NCI-H146 treated with DMSO at 0.1 percent for 48 hours (cell line): ENCODE measurements at regions not wholly inside any gene's neighbourhood (a gene's known extent, or its start where the extent isn't known, plus 50 kb on each side); places are given as distances from the start of the nearest gene placed in this dataset.
"Not testable (repeated sequence)": the region's sequence is repeated elsewhere in the genome, so short reads cannot be mapped to it uniquely, and the experiment has no call there.

Source experiments
- DNase-seq: peaks from one replicate; lab custom pipeline; 2025; ENCODE audit not compliant: unreplicated experiment; lab: John Stamatoyannopoulos, UW

DNA sequence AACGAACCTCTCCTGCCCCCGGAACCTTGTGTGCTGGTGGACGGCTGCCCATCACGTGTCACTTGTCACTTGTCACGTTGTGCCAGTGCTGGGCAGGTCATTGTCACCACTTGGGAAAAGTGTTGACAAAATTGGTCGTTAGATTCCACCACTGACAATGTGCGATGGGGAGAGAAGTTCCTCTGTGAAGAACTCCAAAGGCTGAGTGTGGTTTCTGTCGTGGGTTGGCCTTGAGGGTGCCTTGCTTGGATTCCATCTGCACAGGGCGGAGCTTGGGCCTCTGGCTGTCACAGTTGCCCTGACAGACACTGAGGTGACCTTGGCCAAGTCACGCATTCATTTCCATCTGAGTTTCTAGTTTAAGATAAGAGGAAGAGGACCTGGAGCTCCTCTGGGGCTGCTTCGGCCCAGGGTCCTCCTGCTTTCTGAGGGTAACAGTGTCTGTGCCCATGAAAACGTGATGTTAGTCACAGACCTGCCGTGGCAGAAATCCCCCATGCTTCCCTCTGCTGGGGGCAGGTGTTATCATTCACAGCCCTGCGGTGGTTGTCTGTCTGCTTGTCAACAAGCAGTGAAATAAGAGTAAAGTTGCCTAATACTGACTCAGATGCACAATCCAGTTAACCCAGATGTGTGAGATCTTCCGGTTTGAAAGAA, 133.6 kb downstream of the LAT start:
- not testable (repeated sequence) for DNase-seq

DNA sequence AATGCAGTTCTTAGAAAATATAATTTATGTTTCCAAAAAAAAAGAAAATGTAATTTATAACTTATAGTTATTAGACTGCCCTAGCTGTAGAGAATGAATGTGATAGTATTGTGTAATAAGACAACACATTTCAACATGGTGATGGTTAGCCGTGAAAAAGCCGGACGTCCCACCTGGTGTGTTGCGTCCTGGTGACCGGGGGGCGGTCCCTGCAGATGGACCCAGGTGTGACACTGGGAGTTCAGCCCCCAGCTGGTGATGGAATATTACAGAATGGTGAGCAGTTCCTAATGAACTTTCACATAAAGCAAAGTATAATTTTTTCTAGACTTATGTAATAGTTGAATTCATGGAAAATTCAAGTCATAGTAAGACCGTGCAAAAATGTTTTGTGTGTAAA, 132.8 kb downstream of the LAT start:
- DNase-seq, result no peak

DNA sequence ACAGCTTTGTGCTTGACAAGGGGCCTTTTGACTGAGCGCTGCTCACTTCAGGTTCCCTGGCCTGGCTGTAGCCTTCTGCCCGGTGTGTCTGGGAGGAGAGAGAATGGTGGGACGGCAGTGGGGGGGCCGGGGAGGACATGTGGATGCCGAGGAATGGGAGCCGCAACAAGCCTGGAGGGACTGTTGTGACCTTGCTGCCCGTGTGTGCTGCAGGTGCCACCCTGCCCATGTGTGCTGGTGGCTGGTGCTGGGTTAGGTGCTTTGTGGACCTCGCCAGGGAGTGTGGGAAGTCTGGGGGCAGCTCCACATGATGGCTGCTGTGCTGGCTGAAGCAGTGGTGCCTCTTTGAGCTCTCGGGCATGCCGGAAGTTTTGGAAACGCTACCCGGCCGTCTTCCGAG, 132.1 kb downstream of the LAT start:
- no peak for DNase-seq

DNA sequence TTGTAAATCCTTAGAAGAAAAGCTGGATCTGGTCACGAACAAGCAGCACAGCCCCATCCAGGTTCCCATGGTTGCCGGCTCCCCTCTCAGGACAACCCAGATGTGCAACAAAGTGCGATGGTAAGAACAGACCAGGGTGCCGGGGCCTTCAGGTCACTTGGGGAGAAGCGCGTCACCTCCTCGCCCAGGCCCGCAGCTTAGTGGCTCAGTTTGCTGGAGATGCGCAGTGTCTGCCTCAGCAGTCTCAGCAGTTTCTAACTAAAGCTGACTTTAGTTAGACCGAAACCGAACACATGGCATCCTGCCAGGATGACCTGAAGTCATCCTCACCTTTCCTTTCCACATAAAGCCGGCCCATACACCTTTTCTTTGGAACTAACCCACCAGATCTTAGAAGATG, 131.4 kb downstream of the LAT start:
- not testable (repeated sequence) for DNase-seq

DNA sequence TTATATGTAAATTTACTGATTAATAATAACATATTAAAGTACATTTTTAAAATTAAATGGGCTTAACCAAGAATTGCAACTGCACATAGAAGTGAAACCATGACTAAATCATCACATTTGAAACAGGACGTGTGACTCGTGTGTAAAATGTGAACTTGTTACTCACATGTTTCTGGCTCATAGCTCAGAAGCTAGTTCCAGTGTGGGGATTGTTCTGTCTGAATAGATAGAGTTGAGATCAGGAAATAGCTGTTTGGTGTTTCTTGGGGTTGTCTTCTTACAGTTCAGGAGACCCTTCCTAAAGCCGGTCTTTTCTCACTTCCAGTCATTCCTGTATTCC, 130.9 kb downstream of the LAT start:
- not testable (repeated sequence) for DNase-seq

DNA sequence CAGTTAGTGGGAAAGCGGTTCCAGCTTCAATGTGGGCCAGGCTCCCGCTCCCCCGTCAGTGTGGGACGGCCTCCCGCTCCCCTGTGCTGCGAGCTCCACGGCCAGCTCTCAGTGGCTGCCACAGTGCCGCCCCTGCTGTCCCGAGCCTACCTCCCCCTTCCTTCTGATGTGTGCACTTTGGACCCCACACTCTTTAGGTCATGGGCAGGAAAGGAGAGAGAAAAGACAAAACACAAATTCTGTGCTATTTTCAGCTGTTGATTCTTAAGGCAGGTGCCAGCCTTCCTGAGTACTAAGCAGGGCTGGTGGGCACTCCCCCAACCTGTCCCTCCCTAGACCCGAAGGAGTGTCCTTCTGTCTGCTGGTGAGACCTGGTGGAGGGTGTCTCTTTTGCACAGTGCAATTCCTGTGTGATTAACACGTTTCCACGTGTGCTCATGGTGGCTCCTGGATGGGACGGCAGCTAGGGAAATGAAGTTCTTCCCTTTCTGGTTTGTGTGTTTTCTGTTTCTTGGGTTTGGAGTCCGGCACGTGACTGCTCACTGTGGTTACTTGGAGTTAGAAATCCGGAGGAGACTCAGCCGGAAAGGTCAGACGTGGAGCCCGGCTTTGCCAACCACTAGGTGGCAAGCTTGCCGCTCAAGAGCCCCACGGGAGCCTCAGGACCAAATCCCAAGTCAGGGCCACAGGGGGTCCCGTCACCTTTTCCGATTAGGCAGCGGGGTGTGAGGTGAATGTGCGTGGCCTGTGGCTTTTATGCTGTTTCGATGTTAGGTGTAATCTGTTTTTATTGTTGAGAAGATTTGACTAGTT, 130.3 kb downstream of the LAT start:
- DNase-seq, result not testable (repeated sequence)

DNA sequence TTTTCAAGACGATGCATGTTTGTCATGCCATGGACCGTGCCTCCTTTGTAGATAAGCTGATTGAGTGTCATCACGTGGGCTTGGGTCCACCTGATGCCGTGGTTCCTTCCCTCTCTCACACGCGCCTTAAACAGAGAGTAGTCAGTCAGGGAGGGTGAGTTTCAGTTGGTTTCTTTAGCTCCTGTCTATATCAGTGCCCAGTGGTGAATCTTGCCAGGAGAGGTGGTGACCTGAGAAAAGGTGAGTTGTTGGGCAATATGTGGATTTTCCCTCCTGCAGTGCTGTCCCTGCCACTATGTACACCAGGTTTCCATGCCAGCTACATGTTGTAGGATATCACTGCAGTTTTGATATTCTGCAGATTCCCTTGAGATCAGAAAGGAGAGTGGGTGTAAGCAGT, 129.7 kb downstream of the LAT start:
- no peak for DNase-seq

DNA sequence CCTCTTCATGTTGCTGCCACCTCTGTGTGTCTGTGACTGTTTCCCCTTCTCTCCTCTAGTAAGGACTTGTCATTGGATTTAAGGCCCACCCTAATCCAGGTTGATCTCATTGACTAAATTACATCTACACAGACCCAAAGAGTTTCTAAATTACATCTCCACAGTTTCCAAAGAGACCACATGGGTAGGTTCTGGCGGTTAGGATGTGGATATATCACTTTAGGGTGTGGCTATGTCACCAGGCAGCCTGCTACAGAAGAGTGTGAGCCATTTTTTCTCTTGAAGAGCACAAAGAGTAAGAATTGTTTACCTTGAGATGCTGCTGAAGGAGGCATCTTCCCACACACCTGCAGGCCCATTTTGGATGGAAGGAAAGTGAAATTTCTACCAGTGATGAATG, 128.6 kb downstream of the LAT start:
- not testable (repeated sequence) for DNase-seq

DNA sequence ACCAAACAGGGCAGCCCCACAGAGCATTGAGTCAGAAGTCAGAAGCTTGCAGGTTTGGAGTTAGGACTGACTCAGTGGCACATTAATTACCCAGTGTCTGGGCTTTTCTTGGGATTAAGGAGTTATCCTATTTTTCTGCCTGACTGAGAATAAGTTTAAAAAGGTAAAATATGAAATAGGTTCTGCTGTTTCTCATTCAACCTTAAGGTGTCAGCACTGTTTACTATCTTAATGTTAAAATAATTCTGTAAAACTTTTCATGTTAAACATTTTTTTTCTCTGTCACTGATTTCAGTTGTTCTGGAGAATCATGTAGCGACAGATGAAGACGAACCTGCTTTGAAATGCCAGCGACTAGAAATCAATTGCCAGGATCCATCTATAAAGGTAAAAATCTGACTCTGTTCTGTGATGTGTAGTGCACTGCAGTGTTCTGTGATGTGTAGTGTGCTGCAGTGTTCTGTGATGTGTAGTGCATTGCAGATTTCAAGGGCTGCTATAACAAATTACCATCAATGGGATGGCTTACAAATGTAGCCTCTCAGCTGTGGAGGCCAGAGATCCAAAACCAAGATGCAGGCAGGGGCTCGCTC, 128.0 kb downstream of the LAT start:
- DNase-seq, result no peak

DNA sequence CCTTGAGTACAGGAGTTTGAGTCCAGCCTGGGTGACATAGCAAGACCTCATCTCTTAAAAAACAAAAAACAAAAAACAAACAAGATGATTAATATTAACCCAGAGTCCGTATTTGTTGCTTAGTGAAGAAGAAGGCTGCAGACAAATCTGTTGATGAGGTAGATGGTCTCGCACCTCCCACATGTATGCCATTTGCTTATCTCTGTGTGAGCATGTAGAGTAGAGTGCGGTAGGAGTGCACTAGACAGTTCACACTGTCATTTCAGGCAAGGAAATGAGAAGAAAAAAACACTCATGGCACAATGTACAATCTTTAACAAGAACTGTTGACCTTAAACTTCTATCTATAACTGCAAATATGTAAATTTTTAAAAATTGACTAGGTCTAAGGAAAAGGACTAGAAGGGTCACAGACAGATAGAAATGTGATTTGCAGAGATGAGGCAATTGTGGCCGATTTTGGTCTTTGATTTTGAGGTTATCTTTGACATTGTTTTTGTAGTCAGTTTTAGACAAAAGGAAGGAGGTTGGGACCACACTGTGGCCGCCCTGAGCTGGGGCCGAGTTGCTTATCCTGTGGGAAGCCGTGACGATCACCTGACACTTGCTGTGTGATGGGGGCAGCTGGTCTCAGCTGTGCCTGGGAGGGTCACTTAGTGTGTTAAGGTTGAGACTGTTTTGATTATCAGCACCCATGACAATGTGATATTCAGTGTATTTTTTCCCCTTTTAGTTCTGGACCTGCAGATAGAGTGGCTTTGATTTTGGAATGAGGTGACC, 127.2 kb downstream of the LAT start:
- not testable (repeated sequence) for DNase-seq

DNA sequence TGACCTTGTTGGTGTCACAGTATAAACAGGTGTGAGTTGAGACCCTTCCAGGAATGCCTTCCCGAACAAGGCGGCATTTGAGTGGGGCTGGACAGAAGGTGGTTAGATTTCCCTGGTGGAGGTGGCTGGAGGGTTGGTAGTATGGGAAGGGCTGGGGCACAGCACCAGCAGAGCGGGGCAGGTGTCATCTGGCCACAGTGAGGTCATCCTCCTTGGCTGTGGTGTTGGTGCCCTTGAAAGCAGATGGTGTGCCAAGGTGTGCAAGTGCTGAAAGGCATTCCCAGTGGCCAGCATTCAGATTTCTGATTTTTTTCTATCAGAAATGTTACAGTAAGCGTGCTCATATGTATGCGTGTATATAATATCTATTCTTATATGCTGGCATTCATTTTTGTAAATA, 126.6 kb downstream of the LAT start:
- no peak for DNase-seq

DNA sequence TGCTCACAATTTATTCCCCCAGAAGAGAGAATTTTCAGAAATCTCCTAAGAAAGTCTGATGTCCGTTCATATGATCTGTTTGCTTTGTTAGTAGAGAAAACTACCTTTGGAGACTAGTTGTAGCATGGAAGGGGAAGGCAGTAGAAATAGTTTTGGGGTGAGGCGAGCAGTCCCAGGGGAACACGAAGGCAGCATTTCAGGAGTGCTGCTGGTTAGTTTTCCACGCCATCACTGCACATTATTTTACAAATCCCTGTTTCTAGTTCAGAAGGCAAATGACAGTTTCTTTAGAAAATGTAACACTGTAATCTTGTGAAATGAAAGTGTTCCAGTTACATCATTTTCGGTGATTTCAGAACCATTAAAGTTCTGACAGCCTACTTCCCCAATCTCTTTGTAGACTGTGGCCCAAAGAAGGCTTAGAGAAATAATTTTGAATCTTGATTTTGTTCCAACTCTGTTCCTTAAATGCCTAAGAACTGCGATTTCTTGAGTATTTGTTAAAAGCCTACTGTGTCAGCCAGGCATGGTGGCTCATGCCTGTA, 123.8 kb downstream of the LAT start:
- DNase-seq, result not testable (repeated sequence)

DNA sequence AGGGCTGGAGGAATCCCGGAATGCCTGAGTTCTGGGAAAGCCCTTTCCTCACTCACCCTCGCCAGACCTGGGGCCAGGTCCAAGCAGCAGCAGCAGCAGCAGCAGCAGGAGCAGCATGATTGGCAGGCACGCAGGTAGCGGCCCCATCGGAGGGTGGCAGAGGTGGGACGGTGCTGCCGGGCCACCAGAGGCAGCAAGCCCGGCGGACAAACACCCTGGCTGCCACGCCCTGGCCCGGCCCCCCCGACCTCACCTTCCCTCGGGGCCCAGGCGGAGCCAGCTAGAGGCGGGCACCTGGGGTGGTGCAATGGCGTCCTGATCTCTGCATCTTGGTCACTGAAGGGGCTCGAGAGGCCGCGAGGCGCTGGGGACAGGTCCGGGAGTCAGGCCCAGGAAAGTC, 122.4 kb downstream of the LAT start:
- DNase-seq, result no peak

DNA sequence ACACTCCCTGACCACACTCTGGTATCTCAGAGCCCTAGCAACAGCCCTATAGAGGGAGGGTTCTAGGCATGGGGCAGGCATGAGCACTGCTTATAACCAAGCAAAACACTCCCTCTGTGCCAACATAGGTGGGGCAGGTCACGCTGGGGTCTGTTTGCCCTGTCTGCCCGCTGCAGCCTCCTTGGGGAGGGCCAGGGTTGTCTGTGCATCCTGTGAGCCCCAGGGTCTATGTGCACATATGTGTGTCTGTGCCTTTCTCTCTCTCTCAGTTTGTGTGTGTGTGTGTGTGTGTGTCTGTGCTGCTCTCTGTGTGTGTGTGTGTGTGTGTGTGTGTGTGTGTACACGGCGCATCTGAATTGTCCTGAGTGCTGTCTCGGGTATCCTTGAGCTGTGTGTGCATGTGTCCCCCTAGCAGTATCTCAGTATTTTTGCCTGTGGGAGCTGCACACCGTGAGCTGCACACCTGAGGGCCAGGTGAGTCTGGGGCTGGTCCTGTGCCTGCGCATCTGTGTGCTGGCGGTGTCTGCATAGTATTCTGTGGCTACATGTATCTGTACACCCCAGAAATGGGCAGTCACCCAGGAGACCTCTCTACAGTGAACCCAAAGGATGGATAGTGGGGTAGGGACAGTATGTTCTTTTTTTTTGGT, 121.5 kb downstream of the LAT start:
- not testable (repeated sequence) for DNase-seq

DNA sequence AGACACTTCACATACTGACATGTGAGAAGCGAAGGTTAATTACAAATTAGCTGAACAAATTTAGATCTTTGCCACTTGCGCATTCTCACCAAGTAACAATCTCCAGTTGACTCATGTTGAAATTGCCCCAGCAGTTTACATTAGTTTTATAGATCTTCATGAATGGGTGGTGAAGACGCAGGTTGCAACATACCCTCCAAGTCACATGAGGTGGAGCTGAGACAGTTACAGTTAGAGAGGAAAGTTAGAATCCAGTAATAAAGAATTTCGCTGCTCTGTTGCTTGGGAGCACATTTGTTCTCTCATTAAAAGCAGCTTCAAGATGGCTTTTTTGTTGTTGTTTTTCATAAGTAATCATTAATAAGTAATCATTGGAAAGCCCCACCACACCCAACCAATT, 119.7 kb downstream of the LAT start:
- not testable (repeated sequence) for DNase-seq

DNA sequence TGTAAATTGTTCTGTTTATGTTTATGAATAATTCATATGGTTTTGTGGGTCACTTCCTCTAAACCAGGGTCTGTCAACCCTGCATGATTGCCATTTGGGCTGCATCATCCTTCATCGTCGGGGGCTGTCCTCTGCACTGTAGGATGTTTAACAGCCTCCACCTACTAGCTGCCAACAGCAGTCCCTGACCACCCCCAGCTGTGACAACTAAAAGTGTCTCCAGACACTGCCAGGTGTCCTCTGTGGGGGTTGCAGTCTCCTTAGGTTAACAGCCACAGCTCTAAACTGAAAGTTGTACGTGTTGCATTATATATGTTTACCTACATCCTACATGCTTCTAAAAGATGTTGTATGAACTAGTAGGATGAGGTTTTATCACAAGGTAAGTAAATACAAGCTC, 113.1 kb downstream of the LAT start:
- DNase-seq, result not testable (repeated sequence)

DNA sequence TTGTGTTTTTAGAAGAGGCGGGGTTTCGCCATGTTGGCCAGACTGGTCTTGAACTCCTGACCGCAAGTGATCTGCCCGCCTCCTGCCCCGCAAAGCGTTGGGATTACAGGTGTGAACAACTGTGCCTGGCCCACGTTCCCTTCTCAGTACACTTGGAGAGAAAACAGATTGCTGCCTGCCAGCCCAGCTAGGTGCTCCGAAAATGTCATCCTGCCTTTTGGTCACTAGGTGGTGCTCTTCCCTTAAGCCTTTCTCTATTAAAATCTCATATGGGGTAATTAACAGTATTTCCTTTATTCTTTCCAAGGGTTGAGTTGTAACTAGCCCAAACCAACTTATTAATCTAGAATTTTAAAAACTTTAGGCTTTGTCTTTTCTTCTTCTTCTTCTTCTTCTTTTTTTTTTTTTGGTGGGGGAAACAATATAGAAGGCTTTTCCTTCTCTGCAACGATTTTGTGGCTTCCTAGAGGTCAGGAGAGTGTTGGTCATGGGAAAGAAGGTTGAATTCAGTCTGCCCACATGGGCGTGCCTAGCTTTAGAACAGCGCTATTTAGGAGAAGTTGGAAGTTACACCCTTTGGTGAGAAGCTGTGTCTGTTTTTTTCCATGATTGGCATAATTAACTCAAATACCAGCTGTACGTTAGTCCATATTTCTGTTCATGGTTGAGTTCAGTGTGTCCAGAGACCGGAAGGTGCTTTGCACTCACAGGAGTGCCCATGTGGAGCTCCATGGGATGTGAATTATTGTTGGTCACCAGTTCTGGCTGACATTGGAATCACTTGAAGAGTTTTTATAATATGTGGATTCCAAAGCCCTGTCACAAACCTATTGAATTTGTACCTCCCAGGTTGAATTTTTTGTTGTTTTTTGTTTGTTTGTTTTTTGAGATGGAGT, 110.1 kb downstream of the LAT start:
- not testable (repeated sequence) for DNase-seq

DNA sequence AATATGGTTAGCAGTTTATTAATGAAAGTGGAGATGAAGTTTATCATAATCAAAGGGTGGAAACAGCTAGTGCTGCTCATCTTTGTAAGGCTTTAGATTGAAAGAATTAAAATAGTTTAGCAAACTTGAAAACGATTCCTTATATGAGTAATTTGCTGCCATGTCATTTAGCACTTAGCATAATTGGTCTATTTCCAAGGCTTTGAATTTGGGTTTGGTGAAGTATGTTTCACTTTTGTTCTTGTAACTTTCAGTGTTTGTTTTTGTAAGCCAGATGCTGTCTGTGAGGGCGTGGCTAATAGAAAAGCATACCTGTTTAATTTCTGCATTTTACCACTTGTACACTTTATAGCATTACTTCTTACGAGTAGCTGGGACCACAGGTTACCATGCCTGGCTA, 109.5 kb downstream of the LAT start:
- DNase-seq, result not testable (repeated sequence)

DNA sequence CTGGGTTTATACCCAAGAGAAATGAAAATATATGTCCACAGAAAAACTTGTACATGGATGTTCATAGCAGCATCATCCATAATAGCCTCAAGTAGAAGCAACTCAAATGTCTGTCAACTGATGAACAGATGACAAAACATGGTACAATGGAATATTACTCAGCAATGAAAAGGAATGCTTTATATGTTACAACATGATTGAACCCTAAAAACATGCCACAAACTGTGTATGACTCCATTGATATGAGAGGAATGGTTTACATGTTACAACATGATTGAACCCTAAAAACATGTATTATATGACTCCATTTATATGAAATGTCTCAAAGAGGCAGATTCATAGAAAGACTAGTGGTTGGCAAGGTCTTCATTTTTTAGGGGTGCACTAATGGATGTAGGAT, 104.8 kb downstream of the LAT start:
- DNase-seq, result not testable (repeated sequence)

DNA sequence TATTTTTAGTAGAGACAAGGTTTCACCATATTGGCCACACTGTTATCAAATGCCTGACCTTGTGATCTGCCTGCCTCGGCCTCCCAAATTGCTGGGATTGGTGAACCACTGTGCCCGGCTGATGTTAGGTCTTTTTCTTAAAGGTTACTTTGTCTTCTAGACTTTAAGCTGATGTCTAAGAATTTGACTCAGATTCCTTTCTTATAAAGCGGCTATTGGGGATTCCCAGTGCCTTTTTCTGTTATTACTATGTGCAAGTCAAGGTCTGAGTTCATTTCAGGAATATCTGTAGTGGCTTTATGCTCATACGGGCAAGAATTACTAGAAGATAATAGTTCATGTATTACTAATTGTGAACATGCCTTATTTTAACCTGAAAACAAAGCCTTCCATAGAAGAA, 102.8 kb downstream of the LAT start:
- DNase-seq, result not testable (repeated sequence)
